ENCODE measurements at regions not wholly inside any gene's neighbourhood (a gene's known extent, or its start where the extent isn't known, plus 50 kb on each side); places are given as distances from the start of the nearest gene placed in this dataset.

GRCh38 chr18:22106536-22107292 lies 62.7 kb upstream of the GATA6 start:
- peak; percentile 81 for DNase-seq (ENCODE audit: low read depth)
- TF ChIP-seq, protein P1, sequence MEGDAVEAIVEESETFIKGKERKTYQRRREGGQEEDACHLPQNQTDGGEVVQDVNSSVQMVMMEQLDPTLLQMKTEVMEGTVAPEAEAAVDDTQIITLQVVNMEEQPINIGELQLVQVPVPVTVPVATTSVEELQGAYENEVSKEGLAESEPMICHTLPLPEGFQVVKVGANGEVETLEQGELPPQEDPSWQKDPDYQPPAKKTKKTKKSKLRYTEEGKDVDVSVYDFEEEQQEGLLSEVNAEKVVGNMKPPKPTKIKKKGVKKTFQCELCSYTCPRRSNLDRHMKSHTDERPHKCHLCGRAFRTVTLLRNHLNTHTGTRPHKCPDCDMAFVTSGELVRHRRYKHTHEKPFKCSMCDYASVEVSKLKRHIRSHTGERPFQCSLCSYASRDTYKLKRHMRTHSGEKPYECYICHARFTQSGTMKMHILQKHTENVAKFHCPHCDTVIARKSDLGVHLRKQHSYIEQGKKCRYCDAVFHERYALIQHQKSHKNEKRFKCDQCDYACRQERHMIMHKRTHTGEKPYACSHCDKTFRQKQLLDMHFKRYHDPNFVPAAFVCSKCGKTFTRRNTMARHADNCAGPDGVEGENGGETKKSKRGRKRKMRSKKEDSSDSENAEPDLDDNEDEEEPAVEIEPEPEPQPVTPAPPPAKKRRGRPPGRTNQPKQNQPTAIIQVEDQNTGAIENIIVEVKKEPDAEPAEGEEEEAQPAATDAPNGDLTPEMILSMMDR (IDR thresholded peaks at IDR 0.05; ENCODE audit: insufficient read depth, low read depth, low read length, missing control alignments) = no peak
- no peak overlapping the region for H3K4me3 ChIP-seq (ENCODE audit: low read length)

GRCh38 chr18:22108674-22109073 lies 60.7 kb upstream of the GATA6 start:
- H3K4me3 ChIP-seq (ENCODE audit: low read length) = no peak overlapping the region
- DNase-seq (ENCODE audit: low read depth) = peak; percentile 17
- TF ChIP-seq, protein P1 (IDR thresholded peaks at IDR 0.05; ENCODE audit: insufficient read depth, low read depth, low read length, missing control alignments) = no peak

GRCh38 chr18:22109535-22109934 lies 59.9 kb upstream of the GATA6 start:
- TF ChIP-seq, protein P1 (IDR thresholded peaks at IDR 0.05; ENCODE audit: insufficient read depth, low read depth, low read length, missing control alignments) = no peak
- DNase-seq (ENCODE audit: low read depth) = no peak
- no peak overlapping the region for H3K4me3 ChIP-seq (ENCODE audit: low read length)

GRCh38 chr18:22110461-22110924 lies 58.9 kb upstream of the GATA6 start:
- no peak overlapping the region for H3K4me3 ChIP-seq (ENCODE audit: low read length)
- TF ChIP-seq, protein P1 (IDR thresholded peaks at IDR 0.05; ENCODE audit: insufficient read depth, low read depth, low read length, missing control alignments) = no peak
- no peak for DNase-seq (ENCODE audit: low read depth)

DNA sequence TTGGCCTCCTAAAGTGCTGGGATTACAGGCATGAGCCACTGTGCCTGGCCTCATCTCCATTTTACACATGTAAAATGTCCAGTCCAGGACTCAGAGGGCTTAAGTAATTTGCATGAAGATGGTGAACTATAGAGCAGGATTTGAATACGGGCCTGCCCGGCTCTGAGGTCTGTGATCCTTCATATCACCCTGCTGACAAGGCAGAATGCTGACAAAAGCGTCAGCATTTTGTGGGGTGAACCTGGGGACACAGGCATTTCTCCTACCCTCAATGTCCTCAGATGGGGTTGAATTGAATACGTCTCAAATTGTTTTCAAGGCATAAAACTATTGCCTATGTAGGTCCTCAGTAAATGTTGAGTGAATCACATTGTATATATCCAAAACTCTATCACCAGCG lies 57.2 kb upstream of the GATA6 start:
- TF ChIP-seq, protein P1 (IDR thresholded peaks at IDR 0.05; ENCODE audit: insufficient read depth, low read depth, low read length, missing control alignments) = no peak
- DNase-seq (ENCODE audit: low read depth) = no peak
- H3K4me3 ChIP-seq (ENCODE audit: low read length) = no peak overlapping the region

GRCh38 chr18:22113144-22113844 lies 56.1 kb upstream of the GATA6 start:
- DNase-seq (ENCODE audit: low read depth) = no peak

More at GRCh38 chr18:22113144-22113844, 56.1 kb upstream of the GATA6 start:
- no peak overlapping the region for H3K4me3 ChIP-seq (ENCODE audit: low read length)
- TF ChIP-seq, protein P1 (IDR thresholded peaks at IDR 0.05; ENCODE audit: insufficient read depth, low read depth, low read length, missing control alignments) = no peak

Measured in epithelial cell of esophagus (primary cell).